NCI-H748 treated with DMSO at 0.1 percent for 48 hours (cell line): ENCODE measurements at regions not wholly inside any gene's neighbourhood (a gene's known extent, or its start where the extent isn't known, plus 50 kb on each side); places are given as distances from the start of the nearest gene placed in this dataset.
"Not testable (repeated sequence)": the region's sequence is repeated elsewhere in the genome, so short reads cannot be mapped to it uniquely, and the experiment has no call there.

Experiments used
- DNase-seq: peaks from one replicate; lab custom pipeline; 2025; lab: John Stamatoyannopoulos, UW

DNA sequence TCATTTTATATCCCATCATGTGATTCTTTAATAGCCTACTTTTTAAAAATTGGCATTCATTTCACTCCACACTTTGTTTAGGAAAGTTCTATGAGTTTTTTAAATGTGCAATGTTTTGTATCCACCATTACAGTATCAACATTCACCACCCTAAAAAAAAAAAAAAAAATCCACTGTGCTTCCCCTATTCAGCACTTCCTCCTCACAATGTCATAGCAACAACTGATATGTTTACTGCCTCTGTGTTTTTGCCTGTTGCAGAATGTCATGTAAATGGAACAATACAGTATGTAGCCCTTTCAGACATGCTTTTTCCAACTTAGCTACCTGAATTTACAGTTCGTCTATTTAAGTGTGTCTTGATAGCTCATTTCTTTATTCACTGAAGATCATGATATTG is 754.2 kb downstream of the FAM181B start:
- DNase-seq, result no peak

DNA sequence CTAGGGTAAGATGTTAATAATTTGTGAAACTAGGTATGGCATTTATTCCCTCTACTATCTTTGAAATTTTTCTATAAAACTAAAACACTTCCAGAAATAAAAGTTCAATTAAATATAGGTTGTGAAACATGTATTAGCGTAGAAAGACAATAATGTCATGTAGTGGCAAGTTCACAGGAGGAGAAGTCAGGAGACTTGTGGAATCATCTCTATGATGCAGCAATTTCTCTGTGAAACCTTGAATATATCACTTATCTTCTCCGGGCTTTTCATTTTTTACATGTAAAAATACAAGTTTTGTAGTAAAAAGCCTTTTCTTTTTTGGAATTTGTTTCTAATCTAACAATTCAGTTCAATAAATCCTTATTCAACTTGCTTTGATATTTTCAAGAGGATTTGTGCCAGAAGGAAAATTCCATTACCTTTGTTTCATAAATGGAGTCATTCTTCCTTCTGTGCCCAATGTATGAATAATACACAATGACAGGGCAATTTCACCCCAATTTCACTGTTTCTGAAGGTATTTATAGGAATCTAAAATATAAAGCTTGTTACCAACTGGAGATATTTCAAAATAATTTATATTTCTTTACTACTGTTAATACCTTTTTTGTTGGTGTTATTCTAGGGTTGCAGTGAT is 758.3 kb downstream of the FAM181B start:
- no peak for DNase-seq

DNA sequence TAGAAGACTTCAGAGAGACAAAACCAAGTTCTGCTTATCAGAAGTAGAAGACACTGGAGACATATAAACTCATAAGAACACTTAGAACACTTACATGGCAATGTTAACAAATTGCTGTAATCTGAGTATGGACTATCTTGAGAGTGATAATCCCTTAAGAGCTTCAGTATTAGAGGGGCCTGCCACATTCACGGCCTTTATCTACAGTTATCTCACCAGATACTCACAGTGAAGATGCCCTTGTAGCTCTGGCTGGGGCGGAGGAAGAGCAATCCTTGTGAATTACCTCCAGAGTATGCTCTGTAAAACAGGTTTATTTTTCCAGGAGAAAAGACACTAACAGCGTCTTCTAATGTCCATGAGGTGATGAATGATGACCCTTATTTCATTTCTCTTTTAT is 762.8 kb downstream of the FAM181B start:
- DNase-seq, result no peak

DNA sequence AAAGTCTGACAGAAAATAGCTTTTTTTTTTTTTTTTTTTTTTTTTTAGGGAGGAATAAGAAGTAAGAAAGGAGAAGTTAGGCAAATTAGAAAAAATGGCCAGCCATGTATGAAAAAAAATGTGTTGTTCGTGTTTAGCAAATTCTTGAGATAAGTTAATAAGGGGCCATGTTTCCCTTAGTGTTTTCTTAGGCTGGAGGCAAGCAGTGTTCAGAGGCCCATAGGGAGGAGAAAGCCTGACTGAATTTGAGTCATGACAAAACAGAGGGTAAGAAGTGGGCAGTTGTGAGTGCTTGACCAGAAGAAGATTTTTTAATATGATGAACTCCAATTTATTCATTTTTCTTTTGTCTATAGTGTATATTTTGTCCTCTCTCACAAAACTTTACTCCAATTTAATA is 766.4 kb downstream of the FAM181B start:
- no peak for DNase-seq

DNA sequence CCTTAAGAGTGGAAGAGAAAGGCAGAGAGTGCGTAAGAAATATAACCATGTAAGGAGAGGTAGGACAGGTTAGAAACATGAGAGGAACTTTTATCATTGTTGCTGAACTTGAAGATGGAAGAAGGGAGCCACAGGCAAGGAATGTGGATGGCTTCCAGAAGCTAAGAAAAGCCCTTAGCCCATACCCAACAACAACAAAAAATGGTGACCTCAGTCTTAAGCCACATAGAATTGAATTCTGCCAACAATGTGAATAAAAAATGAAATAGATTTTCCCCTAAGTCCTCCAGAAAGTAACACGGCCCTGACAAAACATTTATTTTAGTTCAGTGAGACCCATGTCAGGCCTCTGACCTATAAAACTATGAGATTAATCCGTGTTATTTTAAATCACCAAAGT is 767.3 kb downstream of the FAM181B start:
- no peak for DNase-seq

DNA sequence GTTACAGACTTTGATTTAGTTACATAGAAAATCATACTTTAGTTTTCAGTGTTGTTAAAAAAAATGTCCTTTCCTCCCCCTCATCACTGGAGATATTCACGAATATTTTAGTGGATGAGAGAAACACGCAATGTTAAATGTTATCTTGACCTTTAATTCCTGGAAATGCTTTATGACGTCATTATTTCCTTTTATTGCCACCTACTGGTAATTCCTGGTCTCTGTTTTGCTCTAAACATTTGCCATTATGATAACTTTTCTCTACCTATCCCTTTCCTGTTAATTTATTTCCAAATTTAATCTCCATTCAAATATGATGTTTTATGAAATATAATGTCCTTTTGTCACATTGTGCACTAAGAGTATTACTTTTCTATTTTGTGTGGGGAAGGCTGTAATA is 770.6 kb downstream of the FAM181B start:
- no peak for DNase-seq

DNA sequence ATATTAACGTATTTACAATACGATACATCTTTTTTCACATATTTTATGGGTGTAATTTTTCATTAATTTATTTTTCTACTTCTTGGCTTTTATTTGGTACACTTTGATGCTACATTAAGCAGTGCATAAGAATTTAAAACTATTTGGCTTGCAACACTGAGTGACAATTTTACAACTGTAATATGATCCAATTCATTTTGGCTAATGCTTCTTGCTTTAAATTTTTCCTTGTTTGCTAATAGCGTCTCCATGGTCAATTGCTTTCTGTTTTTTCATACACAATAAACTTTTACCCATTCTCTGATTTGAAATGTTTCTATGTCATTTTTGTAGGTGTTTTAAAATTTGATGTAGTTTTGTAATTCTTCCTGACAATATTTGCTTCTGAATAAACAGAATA is 773.2 kb downstream of the FAM181B start:
- no peak for DNase-seq

DNA sequence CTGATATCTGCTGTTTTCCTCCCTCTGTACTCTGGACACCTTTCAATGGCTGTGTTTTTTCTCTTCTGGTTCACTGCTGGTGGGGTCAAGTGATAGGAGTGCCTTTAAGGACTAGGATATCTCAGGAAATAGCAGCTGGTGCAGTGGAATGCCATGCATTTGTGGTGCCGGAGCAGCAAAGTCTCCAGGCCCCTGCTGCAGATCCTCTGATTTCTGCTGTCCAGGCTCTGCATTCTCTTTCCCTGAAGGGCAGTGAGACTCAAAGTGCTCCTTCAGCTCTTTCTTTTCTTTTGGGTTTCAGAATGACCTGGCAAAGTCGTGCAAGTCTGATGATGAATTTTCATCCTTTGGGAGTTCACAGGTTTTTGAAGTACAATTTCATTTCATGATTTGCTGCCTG is 774.3 kb downstream of the FAM181B start:
- no peak for DNase-seq

DNA sequence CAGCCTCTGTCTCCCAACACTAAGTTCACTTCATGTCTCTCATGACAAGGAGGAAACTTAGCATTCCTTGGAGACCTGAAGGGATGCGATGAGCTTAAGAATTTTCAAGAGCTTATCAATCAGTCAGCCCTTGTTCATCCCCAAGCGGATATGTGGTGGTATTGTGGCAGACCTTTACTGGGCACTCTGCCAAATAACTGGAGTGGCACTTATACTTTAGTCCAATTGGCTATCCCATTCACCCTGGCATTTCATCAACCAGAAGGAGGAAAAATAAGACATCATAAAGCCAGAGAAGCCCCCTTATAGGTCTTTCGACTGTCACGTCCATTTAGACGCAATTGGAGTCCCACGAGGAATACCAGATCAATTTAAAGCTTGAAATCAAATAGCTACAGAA is 779.4 kb downstream of the FAM181B start:
- DNase-seq, result not testable (repeated sequence)

DNA sequence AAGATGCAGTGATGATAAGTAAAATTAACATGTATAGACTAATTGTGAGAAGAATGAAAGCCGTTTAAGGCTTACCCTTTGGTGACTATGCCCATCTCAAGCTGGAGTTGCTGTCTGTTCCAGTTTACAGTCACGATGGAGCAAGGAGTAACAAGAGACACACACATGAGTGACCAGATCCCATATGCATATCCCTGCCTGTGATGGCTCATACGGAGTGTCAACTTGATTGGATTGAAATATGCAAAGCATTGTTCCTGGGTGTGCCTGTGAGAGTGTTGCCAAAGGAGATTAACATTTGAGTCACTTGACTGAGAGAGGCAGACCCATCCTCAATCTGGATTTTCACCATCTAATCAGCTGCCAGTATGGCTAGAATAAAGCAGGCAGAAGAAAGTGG is 786.8 kb downstream of the FAM181B start:
- no peak for DNase-seq

DNA sequence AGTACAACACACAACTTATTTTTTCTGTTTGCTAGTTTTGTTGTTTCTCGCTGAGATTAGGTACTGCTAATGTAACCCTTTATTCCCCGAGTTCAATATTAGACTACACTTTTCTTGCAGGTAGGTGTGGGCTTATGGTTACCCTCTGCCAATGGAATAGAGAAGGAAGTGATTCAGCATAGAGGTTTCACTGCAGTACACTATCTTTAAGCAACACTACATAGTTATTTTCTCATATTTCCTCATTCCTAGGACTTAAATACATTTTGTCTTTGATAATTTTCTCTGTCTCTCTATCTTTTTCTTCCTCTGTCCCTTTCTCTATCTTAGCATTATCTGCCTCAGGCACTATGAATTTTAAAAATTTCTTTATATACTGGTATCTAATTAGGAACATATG is 791.0 kb downstream of the FAM181B start:
- DNase-seq, result no peak

DNA sequence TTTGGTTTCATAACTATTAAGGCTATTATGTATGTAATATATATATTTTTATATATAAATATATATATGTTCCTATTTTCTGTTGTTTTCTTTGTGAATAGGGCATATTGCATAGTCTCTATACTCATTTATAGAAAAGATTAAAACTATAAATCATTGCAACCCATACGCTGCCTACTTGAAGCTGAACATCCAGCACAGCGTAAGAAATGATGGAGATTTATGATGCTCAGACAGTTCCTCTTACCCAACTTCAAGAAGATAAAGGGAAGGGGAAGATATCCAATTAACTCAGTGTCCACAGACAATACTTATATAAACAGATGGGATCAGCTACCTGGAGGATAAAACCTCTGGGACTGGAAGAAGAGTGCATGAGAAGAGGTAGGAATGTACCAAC is 791.7 kb downstream of the FAM181B start:
- DNase-seq, result no peak

DNA sequence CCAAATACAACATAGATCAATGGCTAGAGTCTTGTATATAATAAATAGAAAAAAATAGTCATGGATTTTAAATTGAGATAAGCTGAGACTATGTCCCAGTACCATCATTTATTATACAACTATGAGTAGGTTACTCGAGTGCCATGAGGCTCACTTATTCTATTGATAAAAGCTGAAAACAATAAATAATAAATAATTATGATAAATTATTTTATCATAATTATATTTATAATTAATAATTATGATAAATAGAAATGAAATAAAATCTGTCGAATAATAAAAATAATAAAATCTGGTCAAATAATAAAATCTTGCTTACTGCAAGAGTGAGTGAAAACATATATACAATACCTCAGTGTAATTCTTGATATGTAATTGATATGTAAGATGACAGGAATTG is 801.4 kb downstream of the FAM181B start:
- no peak for DNase-seq

DNA sequence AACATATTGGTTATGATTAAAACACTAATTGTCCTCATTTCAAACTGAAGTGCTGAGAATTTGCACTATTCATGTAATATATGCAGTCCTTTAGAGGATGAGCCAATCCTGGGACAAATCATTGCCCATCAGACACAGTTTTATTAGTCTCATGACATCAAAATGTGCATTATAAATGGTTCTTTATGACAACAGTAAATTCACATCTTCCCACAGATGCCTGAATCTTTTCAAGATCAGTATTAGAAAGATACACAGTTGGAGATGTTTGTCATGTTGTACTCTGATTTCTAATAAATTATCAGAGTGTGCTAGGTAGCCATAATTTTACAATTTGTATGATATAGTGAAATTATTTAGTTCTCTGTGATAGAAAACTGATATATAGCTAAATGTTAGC is 813.5 kb downstream of the FAM181B start:
- no peak for DNase-seq

DNA sequence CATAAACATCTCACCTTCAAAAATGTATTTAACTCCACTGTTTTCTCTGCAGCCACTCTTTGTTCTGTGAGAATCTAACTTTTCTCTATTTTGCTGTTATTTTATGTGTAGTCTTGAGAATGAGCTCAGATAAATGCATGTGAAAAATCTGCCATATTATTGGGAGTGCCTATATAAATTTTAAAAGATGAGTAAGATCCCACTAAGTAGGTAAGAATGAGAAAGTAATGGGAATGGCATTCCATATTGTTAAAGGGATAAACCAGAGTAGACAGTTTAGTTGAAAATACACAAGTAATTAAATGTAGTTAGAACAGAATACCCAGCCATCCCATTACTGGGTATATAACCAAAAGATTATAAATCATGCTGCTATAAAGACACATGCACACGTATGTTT is 817.2 kb downstream of the FAM181B start:
- DNase-seq, result no peak

DNA sequence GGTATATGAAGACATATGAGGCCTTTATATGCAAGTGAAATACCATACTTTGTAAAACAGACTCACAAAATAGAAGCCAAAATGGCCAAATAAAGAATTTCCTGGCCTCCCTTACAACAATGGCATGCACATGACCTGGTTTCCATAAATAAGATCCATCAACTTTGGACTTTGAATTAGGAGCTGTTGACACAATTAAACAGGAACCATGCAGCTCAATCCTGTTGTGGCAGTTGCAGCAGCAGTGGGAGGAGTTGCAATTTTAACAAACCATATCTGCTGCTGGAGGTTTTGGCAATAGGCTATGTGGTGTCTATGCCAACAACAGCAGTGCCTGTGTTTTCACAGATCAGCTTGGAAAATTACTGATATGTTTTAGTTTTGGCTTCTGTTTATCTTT is 818.6 kb downstream of the FAM181B start:
- DNase-seq, result no peak

DNA sequence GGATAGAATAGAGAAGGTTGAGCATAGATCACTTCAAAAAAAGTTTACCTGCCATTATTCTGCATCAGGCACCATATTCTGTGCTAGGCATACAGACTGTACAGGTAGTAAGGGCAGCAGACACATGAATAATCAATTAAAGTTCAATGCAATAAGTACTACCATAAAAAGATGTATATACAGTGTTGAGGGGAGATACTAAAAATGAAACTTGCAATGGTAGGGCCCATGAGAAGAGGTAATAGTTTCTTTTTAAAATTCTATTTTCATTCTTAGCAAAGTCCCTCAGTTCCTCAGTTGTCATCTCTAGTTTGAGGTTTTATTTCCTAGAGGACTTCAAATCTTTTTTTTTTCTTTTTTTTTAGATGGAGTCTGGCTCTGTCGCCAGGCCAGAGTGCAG is 819.9 kb downstream of the FAM181B start:
- no peak for DNase-seq

DNA sequence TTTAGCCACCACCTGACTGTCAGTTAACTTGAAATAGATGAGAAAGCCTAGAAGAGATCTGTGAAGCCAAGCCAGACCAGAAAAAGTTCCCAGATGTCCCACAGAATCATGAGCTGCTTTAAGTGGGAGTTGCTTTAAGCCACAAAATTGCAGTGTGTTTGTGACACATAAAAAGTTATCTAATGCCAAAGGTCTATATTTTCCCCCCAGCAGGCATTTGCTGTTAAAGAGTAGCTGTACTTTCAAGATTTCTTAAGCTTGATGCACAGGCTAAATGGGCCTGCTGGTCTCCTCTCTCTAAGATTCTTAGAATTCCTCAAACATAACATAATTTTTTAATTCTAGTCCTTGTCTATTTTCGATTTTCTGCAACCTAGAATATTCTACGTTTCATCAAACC is 825.7 kb downstream of the FAM181B start:
- DNase-seq, result no peak

DNA sequence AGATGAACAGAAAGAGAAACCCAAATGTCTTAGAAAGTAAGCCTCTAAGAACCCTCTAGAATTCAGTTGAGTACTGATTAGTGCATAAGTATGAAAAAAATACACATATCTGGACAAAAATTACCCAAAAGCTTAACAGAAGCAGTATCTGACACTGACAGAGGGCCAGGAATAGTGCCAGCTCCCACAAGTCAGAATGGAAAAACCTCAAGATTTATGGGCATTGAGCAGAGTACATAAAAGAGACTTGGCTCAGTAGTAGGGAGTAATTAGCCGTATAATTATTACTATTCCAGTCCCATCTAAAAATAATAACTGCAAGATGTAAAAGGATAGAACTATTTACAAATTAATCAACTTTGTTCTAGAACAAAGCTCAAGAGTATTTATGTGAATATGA is 834.5 kb downstream of the FAM181B start:
- DNase-seq, result no peak

DNA sequence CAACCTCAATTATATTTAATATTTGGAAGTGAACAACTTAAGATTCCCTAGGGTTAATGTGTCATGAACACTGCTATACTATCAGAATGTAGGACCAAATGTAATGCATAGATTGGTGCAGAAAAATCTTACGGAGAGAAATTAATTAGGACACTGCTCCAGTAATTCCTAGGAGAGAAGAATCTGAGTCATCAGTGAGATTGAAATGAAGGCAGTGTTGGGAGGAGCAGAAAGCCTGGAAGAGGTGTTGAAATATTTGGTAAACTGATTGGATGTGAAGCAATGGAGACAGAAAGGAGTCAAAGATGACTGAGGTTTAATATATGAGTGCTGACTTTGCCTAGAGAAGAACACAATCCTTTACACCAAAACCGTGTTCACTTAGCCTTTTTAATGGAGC is 836.0 kb downstream of the FAM181B start:
- no peak for DNase-seq

DNA sequence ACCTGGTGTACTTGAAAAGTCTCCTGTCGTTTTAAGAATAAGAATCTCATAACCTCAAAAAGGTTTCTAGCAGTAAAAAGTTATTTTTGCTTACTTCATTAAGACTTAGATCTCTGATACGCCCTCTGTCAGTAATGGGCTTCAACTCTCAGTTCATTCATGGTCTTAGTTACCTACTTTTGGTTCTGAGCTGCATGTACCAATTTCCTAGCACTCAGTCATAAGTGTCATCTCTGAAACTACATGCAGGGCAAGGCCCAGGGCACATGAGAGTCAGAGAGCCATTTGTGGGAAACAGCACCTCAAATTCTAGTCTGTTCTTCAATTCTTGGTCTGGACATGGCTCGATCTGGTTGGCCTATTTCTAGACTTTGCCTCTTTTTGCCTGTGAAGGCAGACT is 838.4 kb downstream of the FAM181B start:
- no peak for DNase-seq

DNA sequence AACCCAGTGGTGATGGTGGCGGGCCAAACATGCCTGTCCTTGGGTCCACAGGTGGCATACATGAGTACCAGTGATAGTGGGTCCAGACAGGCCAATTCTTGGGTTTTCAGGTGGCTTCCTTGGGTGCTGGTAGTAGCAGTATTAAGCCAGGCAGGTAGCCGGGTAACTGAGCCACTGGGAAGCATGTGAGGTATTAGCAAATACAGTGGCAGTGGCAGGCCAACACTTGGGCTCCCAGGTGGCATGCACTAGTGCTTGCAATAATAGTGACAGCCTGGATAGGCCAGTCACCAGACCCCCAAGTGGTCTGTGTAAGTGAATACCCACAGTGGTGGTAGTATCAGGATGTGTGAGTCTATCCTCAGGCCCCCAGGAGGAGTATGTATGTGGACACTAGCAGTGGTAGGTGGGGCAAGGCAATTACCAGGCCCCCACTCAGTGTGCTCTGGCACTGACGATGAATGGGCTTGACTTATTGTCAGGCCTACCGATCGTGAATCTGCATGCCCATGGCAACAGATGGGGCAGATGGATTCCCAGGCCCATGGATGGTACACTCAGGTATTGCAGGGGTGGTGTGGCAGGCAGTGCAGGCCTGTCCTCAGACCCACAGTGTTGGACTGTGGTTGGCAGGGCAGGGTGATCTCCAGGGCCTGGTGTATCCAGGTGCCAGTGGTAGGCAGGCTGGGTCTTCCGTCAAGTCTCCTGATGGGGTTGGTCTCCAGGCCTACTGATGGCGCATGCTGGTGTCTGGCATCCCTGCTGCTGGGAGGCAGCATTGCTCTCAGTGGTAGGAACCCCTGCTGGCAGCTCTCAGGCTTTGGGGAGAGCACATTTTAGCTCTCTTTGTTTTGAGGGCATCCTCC is 840.7 kb downstream of the FAM181B start:
- DNase-seq, result no peak

DNA sequence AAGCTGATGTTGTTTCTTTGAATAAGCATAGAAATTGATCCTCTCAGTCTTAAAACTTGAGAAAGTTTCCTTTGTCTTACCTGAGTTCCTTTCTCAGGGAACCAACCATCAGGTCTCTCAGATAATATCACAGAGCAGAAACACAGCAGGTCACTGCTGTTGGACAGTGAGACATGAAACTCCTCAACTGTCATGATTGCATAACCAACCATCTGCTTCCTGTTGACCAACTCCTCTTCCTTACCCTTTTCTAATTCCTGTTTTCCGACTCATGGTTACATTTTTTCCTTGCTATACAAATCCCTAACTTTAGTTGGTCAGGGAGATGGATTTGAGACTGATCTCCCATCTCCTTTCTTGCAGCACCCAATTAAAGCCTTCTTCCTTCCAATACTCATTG is 845.3 kb downstream of the FAM181B start:
- no peak for DNase-seq

DNA sequence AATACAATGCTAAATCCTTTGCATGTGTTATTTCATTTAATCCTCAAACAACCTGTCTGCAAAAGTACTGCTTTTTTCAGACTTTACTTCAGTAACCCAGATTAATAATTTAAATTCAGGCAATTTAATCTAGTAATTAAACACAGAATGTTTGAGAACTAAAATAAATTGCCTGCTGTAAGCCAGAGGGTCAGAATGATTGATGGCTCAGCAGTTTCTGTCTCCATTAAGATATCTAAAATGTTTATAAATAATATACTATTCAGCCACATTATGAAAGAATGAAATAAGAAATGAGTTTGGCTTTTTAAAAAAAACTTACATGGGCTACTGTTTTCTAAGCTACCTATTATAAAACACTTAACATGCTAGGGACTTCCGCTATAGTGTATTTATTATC is 846.0 kb downstream of the FAM181B start:
- no peak for DNase-seq
